GM23248 (cell line): ENCODE measurements at regions not wholly inside any gene's neighbourhood (a gene's known extent, or its start where the extent isn't known, plus 50 kb on each side); places are given as distances from the start of the nearest gene placed in this dataset.

Source experiments
- EZH2 ChIP-seq: fragments of 200-600 bp; sonication (generic); IDR thresholded peaks from 2 replicates; pipeline ENCODE4 v1.6.1; 2018; ENCODE audit warnings: antibody characterized with exemption, mild to moderate bottlenecking; ENCODE audit not compliant: insufficient read depth, poor library complexity, severe bottlenecking
- EZH2phosphoT487 ChIP-seq: fragments of 200-600 bp; sonication (generic); IDR thresholded peaks from 2 replicates; pipeline ENCODE4 v1.6.1; 2018; ENCODE audit warnings: antibody characterized with exemption, moderate library complexity, mild to moderate bottlenecking, low read depth; ENCODE audit not compliant: insufficient read depth

- TF ChIP-seq EZH2 (no peak), EZH2phosphoT487 (no peak)
Measured at GRCh38 chr19:31099515-31100205, 249.6 kb downstream of the TSHZ3 start.
